Activated effector memory CD4-positive, alpha-beta T cell treated with anti-CD3 and anti-CD28 coated beads, Interleukin-2, amount 50 U/mL, for 16 hours (primary cell): ENCODE measurements at regions not wholly inside any gene's neighbourhood (a gene's known extent, or its start where the extent isn't known, plus 50 kb on each side); places are given as distances from the start of the nearest gene placed in this dataset.

ENCODE experiments used
- DNase-seq: peaks from one replicate; pipeline ENCODE4 v3.0.0-alpha.2; 2020

DNA sequence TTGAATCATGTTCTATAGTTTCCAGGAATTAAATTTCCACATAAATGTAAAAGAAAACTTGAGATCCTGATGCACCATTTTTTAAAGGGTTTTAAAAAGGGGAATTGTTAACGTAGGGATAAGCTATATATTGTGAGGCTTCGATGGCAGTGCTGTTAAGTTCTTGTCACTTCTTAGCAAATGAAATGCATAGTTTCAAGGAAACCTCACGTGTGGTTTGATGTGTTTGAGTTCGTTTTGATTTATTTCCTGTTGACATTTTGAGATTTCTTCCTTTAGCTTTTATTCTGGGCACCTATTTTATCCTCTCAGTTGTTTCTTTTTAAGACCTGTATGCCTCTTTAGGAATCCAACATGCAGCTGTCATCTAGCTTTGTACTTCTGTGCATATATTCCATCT lies 301.0 kb downstream of the DOCK8 start:
- DNase-seq: no peak

DNA sequence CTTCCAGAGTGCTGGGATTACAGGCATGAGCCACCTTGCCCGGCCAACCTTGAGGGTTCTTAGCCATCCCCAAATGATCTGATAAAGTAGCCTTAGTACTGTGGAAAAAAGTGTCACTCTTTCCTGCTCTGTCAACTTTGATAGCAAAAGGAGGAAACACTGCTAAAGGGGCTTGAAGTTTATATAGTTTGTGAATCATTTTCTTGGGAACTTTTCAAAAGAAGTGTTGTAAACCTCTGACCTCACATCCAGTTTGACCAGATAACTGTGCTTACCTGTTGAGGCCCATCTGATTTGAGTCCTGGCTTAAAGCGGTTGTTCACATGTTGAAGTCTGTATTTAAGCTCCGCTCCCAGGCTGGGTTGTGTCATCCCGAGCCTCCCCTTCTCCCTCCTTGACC lies 303.3 kb downstream of the DOCK8 start:
- DNase-seq: no peak

- no peak for DNase-seq
These were observed 303.9 kb downstream of the DOCK8 start for GRCh38 chr9:518540-518939.

DNA sequence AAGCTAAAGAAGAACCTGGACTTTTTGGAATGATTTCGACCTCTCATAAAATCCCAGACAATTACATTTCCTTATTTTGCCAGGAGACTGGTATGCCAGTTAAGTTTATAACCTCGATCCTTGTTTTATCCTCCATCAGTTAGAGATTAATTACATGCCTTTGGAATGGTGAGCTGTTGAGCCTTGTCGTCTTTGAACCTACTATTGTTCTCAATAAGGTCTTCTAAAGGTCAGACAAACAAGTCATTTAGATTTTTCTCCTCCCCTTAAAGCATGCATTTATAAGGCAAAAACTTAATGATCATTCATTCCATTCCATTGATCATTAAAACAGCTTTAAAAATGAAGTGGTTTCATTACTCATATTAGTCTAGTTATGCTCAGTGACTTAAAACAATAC lies 304.9 kb downstream of the DOCK8 start:
- DNase-seq: no peak

- no peak for DNase-seq
These were observed 305.6 kb downstream of the DOCK8 start for GRCh38 chr9:520302-520701.

DNA sequence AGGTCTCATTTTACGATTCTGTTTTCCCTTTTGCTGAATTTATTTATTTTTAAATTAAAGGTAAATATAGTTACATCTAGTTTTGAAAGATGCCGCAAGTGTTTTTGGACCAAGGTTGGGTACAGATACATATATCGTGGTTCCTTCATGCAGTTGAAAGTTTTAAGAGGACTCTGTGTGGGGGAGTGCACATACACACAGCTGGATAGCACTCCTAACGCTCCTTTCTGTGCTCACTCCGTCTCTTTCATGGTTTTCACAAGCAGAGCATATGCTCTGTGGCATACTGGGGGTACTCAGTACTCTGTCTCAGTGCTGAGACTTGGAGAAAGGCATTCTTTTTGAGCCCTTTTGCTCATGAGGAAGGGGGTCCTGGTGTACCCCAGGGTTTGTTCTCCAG lies 307.5 kb downstream of the DOCK8 start:
- no peak for DNase-seq

- no peak for DNase-seq
These were observed 308.0 kb downstream of the DOCK8 start for GRCh38 chr9:522658-523057.

GRCh38 chr9:523444-523843 lies 308.8 kb downstream of the DOCK8 start:
- DNase-seq: no peak

DNA sequence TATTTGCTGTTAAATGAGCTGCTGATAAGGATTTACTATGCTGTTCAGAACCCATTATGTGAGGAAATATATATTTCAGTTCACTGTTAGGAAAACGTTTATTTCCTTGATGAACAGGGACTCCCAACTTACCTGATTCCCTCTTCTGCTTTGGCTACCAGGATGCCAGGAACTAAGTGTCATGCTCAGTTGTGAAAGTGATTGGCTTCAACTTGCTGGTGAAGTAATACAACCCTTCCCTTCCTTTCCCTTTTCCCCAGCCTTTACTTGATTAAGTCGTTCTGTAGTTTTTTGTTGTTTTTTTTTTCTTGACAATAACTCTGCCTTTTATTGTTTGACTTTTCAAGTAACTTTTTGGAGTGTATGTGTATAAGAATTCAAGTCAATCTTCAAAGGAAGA lies 309.3 kb downstream of the DOCK8 start:
- no peak for DNase-seq

GRCh38 chr9:526904-527591 lies 312.4 kb downstream of the DOCK8 start:
- no peak for DNase-seq

DNA sequence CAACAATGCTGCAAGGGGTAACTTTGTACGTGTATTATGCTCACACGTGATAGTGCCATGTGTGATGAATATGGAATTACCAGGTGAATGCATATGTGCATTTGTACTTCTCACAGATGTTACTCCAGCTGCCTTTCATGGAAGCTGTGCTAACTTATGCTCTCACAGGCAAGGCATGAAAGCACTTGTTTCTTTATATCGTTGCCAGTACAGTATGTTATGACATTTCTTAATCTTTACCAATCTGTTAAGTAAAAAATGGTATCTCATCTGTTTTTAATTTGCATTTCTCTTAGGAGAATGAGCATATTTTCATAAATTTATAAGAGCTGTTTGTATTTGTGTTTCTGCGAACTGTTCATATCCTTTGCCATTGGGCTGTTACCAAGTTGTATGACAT lies 311.8 kb upstream of the DMRT1 start:
- no peak for DNase-seq

DNA sequence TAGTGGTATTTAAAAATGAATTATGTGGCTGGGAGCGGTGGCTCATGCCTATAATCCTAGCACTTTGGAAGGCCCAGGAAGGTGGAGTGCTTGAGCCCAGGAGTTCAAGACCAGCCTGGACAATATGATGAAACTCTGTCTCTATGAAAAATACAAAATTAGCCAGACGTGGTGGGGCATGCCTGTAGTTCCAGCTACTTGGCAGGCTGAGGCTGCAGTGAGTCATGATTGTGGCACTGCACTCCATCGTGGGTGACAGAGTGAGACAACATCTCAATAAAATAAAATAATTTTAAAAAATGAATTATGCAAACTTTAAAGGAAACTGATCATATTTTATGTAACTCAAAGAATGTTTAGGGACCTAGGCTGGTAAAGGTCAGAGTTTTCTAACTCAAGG lies 310.8 kb upstream of the DMRT1 start:
- no peak for DNase-seq

DNA sequence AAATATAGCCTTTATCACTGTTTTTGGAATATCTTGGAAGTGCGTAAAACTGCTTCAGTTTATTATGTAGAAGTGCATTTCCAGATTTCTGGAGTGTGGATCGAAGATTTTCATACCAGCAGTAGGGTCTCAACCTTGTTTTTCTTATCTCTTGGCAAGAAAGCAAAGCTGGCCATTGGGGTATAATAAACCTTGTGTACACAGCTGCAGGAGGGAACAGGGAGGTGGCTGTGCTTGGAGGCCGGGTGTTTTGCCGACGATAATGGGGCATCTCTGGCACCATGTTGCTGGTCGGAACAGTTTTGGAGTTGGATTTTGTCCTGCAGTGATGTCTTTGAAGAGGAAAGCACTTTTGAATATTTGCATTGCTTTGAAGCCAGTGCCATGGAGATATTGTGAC lies 308.8 kb upstream of the DMRT1 start:
- DNase-seq: no peak

- no peak for DNase-seq
These were observed 306.6 kb upstream of the DMRT1 start for GRCh38 chr9:534886-535285.

DNA sequence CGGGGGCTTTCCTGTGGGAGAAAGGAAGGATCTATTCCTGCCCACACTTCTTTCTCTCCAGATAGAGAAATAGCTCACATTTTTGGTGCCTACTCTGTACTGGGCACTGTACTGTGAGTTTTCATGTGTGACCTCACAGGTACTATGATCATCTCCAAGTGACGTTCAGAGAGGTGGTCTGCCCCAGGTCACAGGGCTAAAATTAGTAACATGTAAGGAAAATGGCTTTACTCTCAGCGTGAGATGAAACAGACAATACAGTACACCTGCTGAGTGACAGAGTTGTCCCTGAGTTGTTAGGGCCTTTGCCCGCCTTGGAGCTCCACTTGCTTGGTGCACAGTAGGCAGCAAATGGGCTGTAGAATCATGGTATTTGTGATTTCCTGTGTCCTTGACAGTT lies 306.1 kb upstream of the DMRT1 start:
- DNase-seq: no peak

DNA sequence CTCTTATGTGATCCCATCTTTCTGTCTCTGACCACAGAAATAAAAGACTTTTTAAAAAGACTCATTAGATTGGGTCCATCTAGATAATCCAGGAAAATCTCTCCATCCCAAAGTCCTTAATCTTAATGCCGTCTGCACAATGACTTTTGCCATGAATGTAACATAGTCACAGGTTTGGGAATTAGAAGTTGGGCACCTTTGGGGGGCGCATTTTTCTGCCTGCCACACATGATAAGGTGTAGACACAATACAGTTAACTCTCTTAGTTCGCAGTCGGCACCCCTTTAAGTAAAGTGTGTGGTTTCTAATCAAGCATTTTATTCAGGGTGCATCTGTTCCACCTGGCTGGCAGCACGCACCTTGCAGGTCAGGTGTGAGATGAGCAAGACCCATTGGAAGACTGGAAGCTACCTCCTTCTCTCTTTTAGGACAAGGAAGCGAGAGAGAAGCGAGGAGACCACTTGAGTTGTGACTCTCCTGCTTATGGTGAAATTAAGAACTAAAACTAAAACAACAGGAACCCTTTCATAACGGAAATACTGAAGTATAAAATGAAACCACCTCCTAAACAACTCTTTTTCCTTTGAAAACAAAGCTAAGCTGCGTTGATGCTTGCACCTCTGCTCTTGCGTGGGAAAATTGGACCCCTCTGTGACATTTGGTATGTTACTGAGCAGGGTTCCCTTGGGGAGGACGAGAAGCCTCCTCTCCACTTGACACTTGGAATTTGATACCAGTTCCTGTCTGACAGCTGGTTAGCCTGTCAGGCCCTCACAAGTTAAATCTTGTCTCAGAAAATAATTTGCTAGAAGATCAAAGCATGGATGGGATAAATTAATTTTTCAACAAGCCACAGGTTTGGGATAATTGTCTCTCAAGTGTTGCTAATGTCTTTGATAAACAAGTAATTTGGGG lies 304.6 kb upstream of the DMRT1 start:
- no peak for DNase-seq

DNA sequence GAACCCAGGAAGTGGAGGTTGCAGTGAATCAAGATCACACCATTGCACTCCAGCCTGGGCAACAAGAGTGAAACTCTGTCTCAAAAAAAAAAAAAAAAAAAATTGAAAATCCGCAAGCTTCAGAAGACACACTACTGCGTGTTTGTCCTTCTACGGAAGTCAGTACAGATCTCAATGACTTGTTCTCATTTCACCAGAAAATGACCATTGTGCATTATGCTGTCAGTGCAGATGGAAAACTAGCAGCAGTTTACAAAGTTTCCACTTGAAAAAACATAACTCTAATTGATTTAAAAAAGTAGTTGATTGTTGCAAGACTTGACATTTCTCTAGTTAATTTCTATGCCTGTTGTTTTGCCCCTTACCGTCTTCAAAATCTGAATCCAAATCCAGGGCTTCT lies 298.0 kb upstream of the DMRT1 start:
- DNase-seq: no peak

GRCh38 chr9:545480-545879 lies 296.0 kb upstream of the DMRT1 start:
- DNase-seq: no peak

DNA sequence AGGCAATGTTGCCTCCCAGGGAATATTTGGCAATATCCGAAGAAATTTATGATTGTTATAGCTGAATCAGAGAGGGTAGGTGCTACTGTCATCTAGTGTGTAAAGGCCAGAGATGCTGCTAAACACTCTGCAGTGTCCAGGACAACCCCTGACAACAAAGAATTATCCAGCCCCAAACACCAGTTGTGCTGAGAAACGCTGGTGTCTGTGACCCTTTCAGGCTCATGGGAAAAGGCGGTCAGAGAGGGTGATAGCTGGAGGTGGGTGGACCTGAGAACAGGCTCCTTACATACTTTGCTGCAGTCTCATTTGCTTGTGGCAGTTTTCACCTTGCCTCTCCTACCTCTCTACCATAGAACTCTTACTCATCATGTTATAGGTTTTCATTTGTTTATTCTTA lies 295.3 kb upstream of the DMRT1 start:
- no peak for DNase-seq

- DNase-seq: no peak
These were observed 294.7 kb upstream of the DMRT1 start for GRCh38 chr9:546797-547223.

- no peak for DNase-seq
These were observed 294.2 kb upstream of the DMRT1 start for GRCh38 chr9:547314-547713.

- DNase-seq: no peak
These were observed 292.0 kb upstream of the DMRT1 start for GRCh38 chr9:549455-549997.

DNA sequence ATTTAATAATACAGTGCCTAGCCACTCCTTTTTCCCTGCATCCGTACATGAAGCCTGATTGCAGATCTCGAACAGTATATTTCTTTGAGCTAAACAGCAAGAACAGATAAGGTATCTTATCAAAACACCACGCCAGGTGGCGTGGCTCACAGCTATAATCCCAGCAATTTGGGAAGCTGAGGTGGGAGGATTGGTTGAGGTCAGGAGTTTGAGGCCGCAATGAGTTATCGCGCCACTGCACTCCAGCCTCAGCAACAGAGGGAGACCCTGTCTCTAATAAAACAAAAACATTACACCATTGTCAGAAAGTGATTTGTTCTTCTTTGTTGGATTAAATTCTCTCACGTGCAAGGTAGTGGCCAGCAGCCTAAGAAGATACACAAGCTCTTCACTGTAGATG lies 291.2 kb upstream of the DMRT1 start:
- DNase-seq: no peak
